Loucy (cell line): ENCODE measurements at regions not wholly inside any gene's neighbourhood (a gene's known extent, or its start where the extent isn't known, plus 50 kb on each side); places are given as distances from the start of the nearest gene placed in this dataset.
"Not testable (repeated sequence)": the region's sequence is repeated elsewhere in the genome, so short reads cannot be mapped to it uniquely, and the experiment has no call there.

Experiments
- EZH2phosphoT487 ChIP-seq: fragments of 200-600 bp; IDR thresholded peaks from 2 replicates; pipeline ENCODE4 v1.6.1; 2018; ENCODE audit warnings: antibody characterized with exemption, mild to moderate bottlenecking, moderate library complexity, borderline replicate concordance
- TF ChIP-seq, protein P1 (sequence below): fragments of 200-600 bp; sonication (generic); conservative IDR thresholded peaks from 2 replicates; pipeline ENCODE4 v1.5.1; 2014; ENCODE audit warnings: mild to moderate bottlenecking, antibody characterized with exemption, low read length

DNA sequence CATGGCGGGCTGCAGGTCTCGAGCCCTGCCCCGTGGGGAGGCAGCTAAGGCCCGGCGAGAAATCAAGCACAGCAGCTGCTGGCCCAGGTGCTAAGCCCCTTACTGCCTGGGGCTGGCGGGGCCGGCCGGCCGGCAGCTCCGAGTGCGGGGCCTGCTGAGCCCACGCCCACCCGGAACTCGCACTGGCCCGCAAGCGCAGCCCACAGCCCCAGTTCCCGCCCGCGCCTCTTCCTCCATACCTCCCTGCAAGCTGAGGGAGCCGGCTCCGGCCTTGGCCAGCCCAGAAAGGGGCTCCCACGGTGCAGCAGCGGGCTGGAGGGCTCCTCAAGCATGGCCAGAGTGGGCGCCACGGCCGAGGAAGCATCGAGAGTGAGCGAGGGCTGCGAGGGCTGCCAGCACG lies 270.5 kb upstream of the ZNF804A start:
- TF ChIP-seq, protein P1, sequence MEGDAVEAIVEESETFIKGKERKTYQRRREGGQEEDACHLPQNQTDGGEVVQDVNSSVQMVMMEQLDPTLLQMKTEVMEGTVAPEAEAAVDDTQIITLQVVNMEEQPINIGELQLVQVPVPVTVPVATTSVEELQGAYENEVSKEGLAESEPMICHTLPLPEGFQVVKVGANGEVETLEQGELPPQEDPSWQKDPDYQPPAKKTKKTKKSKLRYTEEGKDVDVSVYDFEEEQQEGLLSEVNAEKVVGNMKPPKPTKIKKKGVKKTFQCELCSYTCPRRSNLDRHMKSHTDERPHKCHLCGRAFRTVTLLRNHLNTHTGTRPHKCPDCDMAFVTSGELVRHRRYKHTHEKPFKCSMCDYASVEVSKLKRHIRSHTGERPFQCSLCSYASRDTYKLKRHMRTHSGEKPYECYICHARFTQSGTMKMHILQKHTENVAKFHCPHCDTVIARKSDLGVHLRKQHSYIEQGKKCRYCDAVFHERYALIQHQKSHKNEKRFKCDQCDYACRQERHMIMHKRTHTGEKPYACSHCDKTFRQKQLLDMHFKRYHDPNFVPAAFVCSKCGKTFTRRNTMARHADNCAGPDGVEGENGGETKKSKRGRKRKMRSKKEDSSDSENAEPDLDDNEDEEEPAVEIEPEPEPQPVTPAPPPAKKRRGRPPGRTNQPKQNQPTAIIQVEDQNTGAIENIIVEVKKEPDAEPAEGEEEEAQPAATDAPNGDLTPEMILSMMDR, result not testable (repeated sequence)
- TF ChIP-seq EZH2phosphoT487, result not testable (repeated sequence)
